ENCODE measurements at regions not wholly inside any gene's neighbourhood (a gene's known extent, or its start where the extent isn't known, plus 50 kb on each side); places are given as distances from the start of the nearest gene placed in this dataset.

GRCh38 chr4:19379191-19379708 lies 872.5 kb upstream of the SLIT2 start:
- TF ChIP-seq CTCF (conservative IDR thresholded peaks at IDR 0.05; ENCODE audit: low read depth, low read length) (no peak), EZH2 (IDR thresholded peaks at IDR 0.05; ENCODE audit: borderline replicate concordance, low read depth, low read length, poor library complexity, severe bottlenecking) (no peak)
